ENCODE measurements at regions not wholly inside any gene's neighbourhood (a gene's known extent, or its start where the extent isn't known, plus 50 kb on each side); places are given as distances from the start of the nearest gene placed in this dataset.

- Histone ChIP-seq H3K4me3 (ENCODE audit: low read depth, low read length) (no peak overlapping the region), H3K27me3 (ENCODE audit: control insufficient read depth, insufficient read depth, low read length) (no peaks in the 10 kb centered on the region), H3K36me3 (ENCODE audit: control insufficient read depth, insufficient read depth, low read length) (no peaks in the 10 kb centered on the region)
- no peak for TF ChIP-seq CTCF (IDR thresholded peaks at IDR 0.05; ENCODE audit: insufficient read depth, low read length, poor library complexity, severe bottlenecking)
- no peak for DNase-seq (ENCODE audit: low read depth)
These were observed 604.9 kb upstream of the CDH2 start for GRCh38 chr18:28781616-28782362.

- no peak for DNase-seq (ENCODE audit: low read depth)
- H3K4me3 ChIP-seq (ENCODE audit: low read depth, low read length), result no peak overlapping the region
- no peak for TF ChIP-seq CTCF (IDR thresholded peaks at IDR 0.05; ENCODE audit: insufficient read depth, low read length, poor library complexity, severe bottlenecking)
- H3K27me3 ChIP-seq (ENCODE audit: control insufficient read depth, insufficient read depth, low read length), result no peaks in the 10 kb centered on the region
- no peaks in the 10 kb centered on the region for H3K36me3 ChIP-seq (ENCODE audit: control insufficient read depth, insufficient read depth, low read length)
These were observed 601.8 kb upstream of the CDH2 start for GRCh38 chr18:28778706-28779105.

- H3K36me3 ChIP-seq (ENCODE audit: control insufficient read depth, insufficient read depth, low read length), result no peaks in the 10 kb centered on the region
- TF ChIP-seq CTCF (IDR thresholded peaks at IDR 0.05; ENCODE audit: insufficient read depth, low read length, poor library complexity, severe bottlenecking), result no peak
- H3K27me3 ChIP-seq (ENCODE audit: control insufficient read depth, insufficient read depth, low read length), result no peaks in the 10 kb centered on the region
- no peak for DNase-seq (ENCODE audit: low read depth)
- no peak overlapping the region for H3K4me3 ChIP-seq (ENCODE audit: low read depth, low read length)
These were observed 600.8 kb upstream of the CDH2 start for GRCh38 chr18:28777756-28778155.

GRCh38 chr18:28771849-28772248 is 594.9 kb upstream of the CDH2 start:
- TF ChIP-seq CTCF (IDR thresholded peaks at IDR 0.05; ENCODE audit: insufficient read depth, low read length, poor library complexity, severe bottlenecking), result no peak
- DNase-seq (ENCODE audit: low read depth), result no peak
- no peaks in the 10 kb centered on the region for H3K36me3 ChIP-seq (ENCODE audit: control insufficient read depth, insufficient read depth, low read length)
- no peaks in the 10 kb centered on the region for H3K27me3 ChIP-seq (ENCODE audit: control insufficient read depth, insufficient read depth, low read length)
- no peak overlapping the region for H3K4me3 ChIP-seq (ENCODE audit: low read depth, low read length)

- no peak for TF ChIP-seq CTCF (IDR thresholded peaks at IDR 0.05; ENCODE audit: insufficient read depth, low read length, poor library complexity, severe bottlenecking)
- Histone ChIP-seq H3K36me3 (ENCODE audit: control insufficient read depth, insufficient read depth, low read length) (no peaks in the 10 kb centered on the region), H3K4me3 (ENCODE audit: low read depth, low read length) (no peak overlapping the region), H3K27me3 (ENCODE audit: control insufficient read depth, insufficient read depth, low read length) (no peaks in the 10 kb centered on the region)
- no peak for DNase-seq (ENCODE audit: low read depth)
These were observed 592.1 kb upstream of the CDH2 start for GRCh38 chr18:28768791-28769768.
